IMR-90 (cell line): ENCODE measurements at regions not wholly inside any gene's neighbourhood (a gene's known extent, or its start where the extent isn't known, plus 50 kb on each side); places are given as distances from the start of the nearest gene placed in this dataset.

Source experiments
- ATAC-seq: fragments of 200-7000 bp; cut with Tn5 transposase; 2 replicates; pipeline ENCODE4 v1.9.1; 2020; ENCODE audit warnings: low read depth, mild to moderate bottlenecking, moderate library complexity
- BruUV-seq: library from RNA; stranded (reverse); fragments of 400-500 nt; replicated peaks from 2 replicates; lab custom pipeline; 2021; lab: Mats Ljungman, UMichigan
- CTCF ChIA-PET: fragments of 300-600 bp; formaldehyde crosslinking; extraction: SDS; loops from one replicate; lab custom pipeline; 2021; ENCODE audit warnings: antibody characterized with exemption; lab: Yijun Ruan, JAX
- POLR2A ChIA-PET: fragments of 300-600 bp; sonication (Branson Sonifier 250); formaldehyde crosslinking; loops from one replicate; lab custom pipeline; 2022; ENCODE audit warnings: antibody characterized with exemption; ENCODE audit not compliant: unreplicated experiment; lab: Charles Lee
- DNase-seq: peaks from one replicate; pipeline ENCODE4 v3.0.0; 2013
- H2AFZ ChIP-seq: replicated peaks from 2 replicates; pipeline ENCODE3; 2013; ENCODE audit warnings: low read length, mild to moderate bottlenecking; ENCODE audit not compliant: poor library complexity
- H2AK5ac ChIP-seq: 2 replicates; pipeline ENCODE4 v1.6.1; 2013; ENCODE audit warnings: low read depth, low read length, inconsistent platforms
- H2AK9ac ChIP-seq: replicated peaks from 2 replicates; pipeline ENCODE3; 2013; ENCODE audit warnings: mild to moderate bottlenecking, low read depth, low read length, moderate library complexity; ENCODE audit not compliant: poor library complexity
- H2BK120ac ChIP-seq: 2 replicates; pipeline ENCODE4 v1.6.1; 2013; ENCODE audit warnings: low read depth, low read length, inconsistent platforms
- H2BK15ac ChIP-seq: 3 replicates; pipeline ENCODE4 v1.6.1; 2013; ENCODE audit warnings: low read depth, low read length, inconsistent platforms
- H2BK20ac ChIP-seq: 2 replicates; pipeline ENCODE4 v1.6.1; 2013; ENCODE audit warnings: low read depth, mild to moderate bottlenecking, inconsistent platforms, low read length, moderate library complexity
- H2BK5ac ChIP-seq: 2 replicates; pipeline ENCODE4 v1.6.1; 2013; ENCODE audit warnings: mild to moderate bottlenecking, low read depth, low read length, inconsistent platforms; ENCODE audit not compliant: poor library complexity, severe bottlenecking
- H3K14ac ChIP-seq: replicated peaks from 2 replicates; pipeline ENCODE4 v1.6.1; 2013; ENCODE audit warnings: low read depth, low read length, inconsistent platforms
- H3K18ac ChIP-seq: 2 replicates; pipeline ENCODE4 v1.6.1; 2013; ENCODE audit warnings: low read depth, low read length, control low read depth
- H3K23ac ChIP-seq: 2 replicates; pipeline ENCODE4 v1.6.1; 2013; ENCODE audit warnings: low read depth, low read length, inconsistent platforms
- H3K27ac ChIP-seq: 2 replicates; pipeline ENCODE4 v1.5.1; 2013; ENCODE audit warnings: mild to moderate bottlenecking, control low read depth, low read length; ENCODE audit not compliant: insufficient read depth
- H3K27me3 ChIP-seq: 2 replicates; pipeline ENCODE4 v1.6.1; 2013; ENCODE audit warnings: low read length; ENCODE audit not compliant: control insufficient read depth, insufficient read depth
- H3K36me3 ChIP-seq: 2 replicates; pipeline ENCODE4 v1.6.1; 2013; ENCODE audit warnings: low read length, mixed read lengths; ENCODE audit not compliant: control insufficient read depth, insufficient read depth
- H3K4ac ChIP-seq: 2 replicates; pipeline ENCODE4 v1.6.1; 2013; ENCODE audit warnings: low read depth, low read length, inconsistent platforms
- H3K4me1 ChIP-seq: 2 replicates; pipeline ENCODE4 v1.6.1; 2013; ENCODE audit warnings: low read length, mixed read lengths; ENCODE audit not compliant: control insufficient read depth, insufficient read depth
- H3K4me2 ChIP-seq: 2 replicates; pipeline ENCODE4 v1.6.1; 2013; ENCODE audit warnings: low read depth, mild to moderate bottlenecking, control low read depth, low read length, moderate library complexity
- H3K4me3 ChIP-seq: 2 replicates; pipeline ENCODE4 v1.5.1; 2013; ENCODE audit warnings: low read depth, mild to moderate bottlenecking, control low read depth, low read length, moderate library complexity; ENCODE audit not compliant: insufficient read depth
- H3K56ac ChIP-seq: 2 replicates; pipeline ENCODE4 v1.6.1; 2013; ENCODE audit warnings: low read length, inconsistent platforms; ENCODE audit not compliant: insufficient read depth; ENCODE audit errors: extremely low read depth
- H3K79me1 ChIP-seq, 2 experiments: 2 replicates each; pipeline ENCODE4 v1.6.1; 2013; ENCODE audit warnings: low read length in 2 of 2, inconsistent platforms in 1 of 2, low read depth in 1 of 2
- H3K9ac ChIP-seq: 2 replicates; pipeline ENCODE4 v1.6.1; 2013; ENCODE audit warnings: low read depth, low read length, control low read depth
- H3K9me1 ChIP-seq: 2 replicates; pipeline ENCODE4 v1.6.1; 2013; ENCODE audit warnings: low read length, inconsistent platforms; ENCODE audit not compliant: insufficient read depth
- H3K9me3 ChIP-seq: 2 replicates; pipeline ENCODE4 v1.6.1; 2013; ENCODE audit warnings: low read length; ENCODE audit not compliant: control insufficient read depth, insufficient read depth
- H4K20me1 ChIP-seq: 2 replicates; pipeline ENCODE4 v1.6.1; 2013; ENCODE audit warnings: low read length, inconsistent platforms; ENCODE audit not compliant: insufficient read depth
- H4K5ac ChIP-seq: 2 replicates; pipeline ENCODE4 v1.6.1; 2013; ENCODE audit warnings: mild to moderate bottlenecking, low read depth, low read length, control low read depth
- H4K8ac ChIP-seq, 2 experiments: 2 replicates each; pipeline ENCODE4 v1.6.1; 2013; ENCODE audit warnings: low read depth in 2 of 2, low read length in 2 of 2, control low read depth in 1 of 2, inconsistent platforms in 1 of 2
- H4K91ac ChIP-seq: 2 replicates; pipeline ENCODE4 v1.6.1; 2013; ENCODE audit warnings: low read depth, low read length, inconsistent platforms; ENCODE audit not compliant: insufficient read depth
- BHLHE40 ChIP-seq: fragments of 150-350 bp; IDR thresholded peaks from 2 replicates; pipeline ENCODE4 v1.6.1; 2016; ENCODE audit warnings: mild to moderate bottlenecking, low read depth, low read length
- CEBPB ChIP-seq: IDR thresholded peaks from 2 replicates; pipeline ENCODE4 v1.6.1; 2012; ENCODE audit warnings: low read depth, low read length, improper control_type of control experiment
- CHD1 ChIP-seq: IDR thresholded peaks from 2 replicates; pipeline ENCODE4 v1.6.1; 2012; ENCODE audit warnings: low read depth, low read length, improper control_type of control experiment
- ELK1 ChIP-seq: fragments of 150-350 bp; IDR thresholded peaks from 2 replicates; pipeline ENCODE4 v1.6.1; 2016; ENCODE audit warnings: low read depth, mild to moderate bottlenecking, low read length, moderate library complexity, borderline replicate concordance
- FOS ChIP-seq: fragments of 150-350 bp; IDR thresholded peaks from 2 replicates; pipeline ENCODE4 v1.6.1; 2016; ENCODE audit warnings: low read depth, low read length
- MAFK ChIP-seq: IDR thresholded peaks from 2 replicates; pipeline ENCODE4 v1.6.1; 2012; ENCODE audit warnings: low read depth, low read length, improper control_type of control experiment
- MAZ ChIP-seq: IDR thresholded peaks from 2 replicates; pipeline ENCODE4 v1.6.1; 2012; ENCODE audit warnings: low read depth, mild to moderate bottlenecking, low read length, improper control_type of control experiment, moderate library complexity, borderline replicate concordance
- MXI1 ChIP-seq: IDR thresholded peaks from 2 replicates; pipeline ENCODE4 v1.6.1; 2012; ENCODE audit warnings: low read depth, mild to moderate bottlenecking, low read length, moderate library complexity, borderline replicate concordance
- NFE2L2 ChIP-seq: fragments of 150-350 bp; IDR thresholded peaks from 2 replicates; pipeline ENCODE4 v1.6.1; 2016; ENCODE audit warnings: low read depth, mild to moderate bottlenecking, low read length
- POLR2A ChIP-seq: IDR thresholded peaks from 2 replicates; pipeline ENCODE4 v1.6.1; 2012; ENCODE audit warnings: mild to moderate bottlenecking, low read depth, low read length
- RAD21 ChIP-seq: IDR thresholded peaks from 2 replicates; pipeline ENCODE4 v1.6.1; 2012; ENCODE audit warnings: low read length, improper control_type of control experiment
- RCOR1 ChIP-seq: IDR thresholded peaks from 2 replicates; pipeline ENCODE4 v1.6.1; 2012; ENCODE audit warnings: mild to moderate bottlenecking, low read length, improper control_type of control experiment; ENCODE audit not compliant: insufficient replicate concordance
- RFX5 ChIP-seq: IDR thresholded peaks from 2 replicates; pipeline ENCODE4 v1.8.0; 2012; ENCODE audit warnings: low read depth, mild to moderate bottlenecking, low read length, moderate library complexity
- SMC3 ChIP-seq: fragments of 150-350 bp; IDR thresholded peaks from 2 replicates; pipeline ENCODE4 v1.6.1; 2016; ENCODE audit warnings: low read depth, mild to moderate bottlenecking, antibody characterized with exemption, low read length, moderate library complexity
- WGBS, 2 experiments: methylation state at CpG; one replicate each; pipeline versions ENCODE4 v1.1.5 to v1.1.7; 2013; ENCODE audit warnings: missing lambda C conversion rate in 2 of 2; ENCODE audit not compliant: insufficient read length in 1 of 2; ENCODE audit errors: extremely low coverage in 2 of 2; 5-methylcytosine and 5-hydroxymethylcytosine counted together
- dilution Hi-C: fragments of 300-500 bp; cut with HindIII; formaldehyde crosslinking; loops from one replicate; pipeline ENCODE4 v1.14.3; 2018; ENCODE audit warnings: low sequenced_read_pairs; ENCODE audit not compliant: unreplicated experiment
- in situ Hi-C: fragments of 300-500 bp; cut with MboI; formaldehyde crosslinking; loops from 3 replicates; pipeline ENCODE4 v1.14.3; 2019; ENCODE audit warnings: low sequenced_read_pairs, inconsistent platforms, mixed read lengths
- intact Hi-C: fragments of 100-400 bp; cut with micrococcal nuclease; formaldehyde crosslinking; loops from 2 replicates; pipeline ENCODE4 v1.10.0; 2022
- TF ChIP-seq, protein P1 (sequence below): fragments of 150-350 bp; IDR thresholded peaks from 2 replicates; pipeline ENCODE4 v1.6.1; 2017; ENCODE audit warnings: mild to moderate bottlenecking, antibody characterized with exemption, low read length, low read depth
- TF ChIP-seq, protein P2 (sequence below): conservative IDR thresholded peaks from 2 replicates; pipeline ENCODE4 v1.5.1; 2012; ENCODE audit warnings: mild to moderate bottlenecking, low read depth, low read length, improper control_type of control experiment

DNA sequence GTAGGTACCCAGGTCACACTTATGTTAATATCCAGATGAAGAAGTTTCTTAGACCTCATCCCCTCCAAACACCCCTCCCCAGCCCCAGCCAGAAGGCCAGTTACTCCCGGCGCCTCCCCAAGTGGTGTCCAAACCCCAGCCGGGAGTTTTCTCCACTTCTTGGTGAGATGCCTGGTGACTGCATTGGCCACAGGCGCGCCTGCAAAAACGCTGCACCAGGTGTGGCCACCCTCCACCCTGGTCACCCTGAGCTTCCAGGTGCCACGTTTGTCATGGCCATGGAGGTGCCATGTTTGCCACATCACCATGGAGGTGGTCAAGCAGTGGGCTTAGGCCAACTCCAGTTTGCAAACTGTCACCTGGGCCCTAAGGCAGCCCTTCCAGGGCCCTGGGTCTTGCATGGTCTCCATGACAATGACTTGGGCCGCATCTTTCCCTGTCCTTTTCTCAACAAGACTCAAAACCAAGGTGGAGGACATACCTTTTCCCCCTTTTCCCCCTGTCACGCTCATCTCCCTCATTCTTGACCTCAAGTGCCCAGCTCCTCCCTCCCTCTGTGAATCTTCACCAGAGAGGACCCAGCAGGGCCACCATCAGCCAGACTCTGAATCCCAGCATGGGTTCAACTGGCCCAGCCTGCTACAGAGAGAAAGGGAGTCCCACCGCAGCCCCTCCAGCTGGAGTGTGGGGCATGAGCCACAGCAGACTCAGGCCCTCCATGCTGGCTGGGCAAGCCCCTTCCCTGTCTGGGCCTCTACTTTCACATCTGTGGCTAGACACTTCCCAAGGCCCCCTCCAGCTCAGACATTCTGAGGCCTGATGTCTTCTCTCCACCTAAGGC, 125.9 kb upstream of the ZBTB40 start:
- Histone ChIP-seq H4K5ac (no peak overlapping the region), H4K91ac (no peak overlapping the region), H3K4me2 (no peak overlapping the region), H3K18ac (no peak overlapping the region), H3K14ac (no peak overlapping the region), H2BK20ac (no peak overlapping the region), H3K4me3 (no peak overlapping the region), H2BK5ac (no peak overlapping the region), H3K56ac (no peak overlapping the region), H3K9me3 (peaks cover 3% of the 10 kb centered on the region; the same call in 1 of the 2 replicates), H3K9ac (no peak overlapping the region), H2AK9ac (no peak overlapping the region), H2BK120ac (no peak overlapping the region), H2BK15ac (no peak overlapping the region), H3K36me3 (no peaks in the 10 kb centered on the region), H3K4me1 (no peaks in the 10 kb centered on the region), H2AFZ (no peak overlapping the region), H4K20me1 (no peaks in the 10 kb centered on the region), H4K8ac (no peak overlapping the region), H3K27ac (no peak overlapping the region), H3K27me3 (peaks cover 77% of the 10 kb centered on the region), H3K23ac (no peak overlapping the region), H3K9me1 (no peaks in the 10 kb centered on the region), H2AK5ac (no peak overlapping the region), H3K79me1 (no peaks in the 10 kb centered on the region), H3K4ac (no peak overlapping the region)
- intact Hi-C loops (no loop called here), dilution Hi-C loops (no loop called here), in situ Hi-C loops (no loop called here)
- ChIA-PET CTCF (no interaction called here), POLR2A (no interaction called here)
- TF ChIP-seq, protein P1, sequence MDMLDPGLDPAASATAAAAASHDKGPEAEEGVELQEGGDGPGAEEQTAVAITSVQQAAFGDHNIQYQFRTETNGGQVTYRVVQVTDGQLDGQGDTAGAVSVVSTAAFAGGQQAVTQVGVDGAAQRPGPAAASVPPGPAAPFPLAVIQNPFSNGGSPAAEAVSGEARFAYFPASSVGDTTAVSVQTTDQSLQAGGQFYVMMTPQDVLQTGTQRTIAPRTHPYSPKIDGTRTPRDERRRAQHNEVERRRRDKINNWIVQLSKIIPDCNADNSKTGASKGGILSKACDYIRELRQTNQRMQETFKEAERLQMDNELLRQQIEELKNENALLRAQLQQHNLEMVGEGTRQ = no peak
- TF ChIP-seq CHD1 = no peak
- TF ChIP-seq RAD21 = no peak
- no peak for TF ChIP-seq ELK1
- no peak for TF ChIP-seq MAFK
- TF ChIP-seq SMC3 = no peak
- TF ChIP-seq CEBPB = no peak
- no peak for TF ChIP-seq RCOR1
- TF ChIP-seq RFX5 = no peak
- no peak for TF ChIP-seq BHLHE40
- no peak for TF ChIP-seq POLR2A
- TF ChIP-seq, protein P2, sequence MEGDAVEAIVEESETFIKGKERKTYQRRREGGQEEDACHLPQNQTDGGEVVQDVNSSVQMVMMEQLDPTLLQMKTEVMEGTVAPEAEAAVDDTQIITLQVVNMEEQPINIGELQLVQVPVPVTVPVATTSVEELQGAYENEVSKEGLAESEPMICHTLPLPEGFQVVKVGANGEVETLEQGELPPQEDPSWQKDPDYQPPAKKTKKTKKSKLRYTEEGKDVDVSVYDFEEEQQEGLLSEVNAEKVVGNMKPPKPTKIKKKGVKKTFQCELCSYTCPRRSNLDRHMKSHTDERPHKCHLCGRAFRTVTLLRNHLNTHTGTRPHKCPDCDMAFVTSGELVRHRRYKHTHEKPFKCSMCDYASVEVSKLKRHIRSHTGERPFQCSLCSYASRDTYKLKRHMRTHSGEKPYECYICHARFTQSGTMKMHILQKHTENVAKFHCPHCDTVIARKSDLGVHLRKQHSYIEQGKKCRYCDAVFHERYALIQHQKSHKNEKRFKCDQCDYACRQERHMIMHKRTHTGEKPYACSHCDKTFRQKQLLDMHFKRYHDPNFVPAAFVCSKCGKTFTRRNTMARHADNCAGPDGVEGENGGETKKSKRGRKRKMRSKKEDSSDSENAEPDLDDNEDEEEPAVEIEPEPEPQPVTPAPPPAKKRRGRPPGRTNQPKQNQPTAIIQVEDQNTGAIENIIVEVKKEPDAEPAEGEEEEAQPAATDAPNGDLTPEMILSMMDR = no peak
- no peak for TF ChIP-seq MXI1
- TF ChIP-seq MAZ = no peak
- TF ChIP-seq NFE2L2 = no peak
- no peak for TF ChIP-seq FOS
- DNase-seq = no peak
- WGBS, 2 experiments = 62% methylated on average over 5 of the region's 10 CpGs; no CpG with 5 or more reads in 1 of the 2 experiments
- ATAC-seq = no peak
- BruUV-seq = no TSS peak
